ENCODE measurements at regions not wholly inside any gene's neighbourhood (a gene's known extent, or its start where the extent isn't known, plus 50 kb on each side); places are given as distances from the start of the nearest gene placed in this dataset.

- Histone ChIP-seq H3K23me2 (ENCODE audit: low read depth, low read length) (peaks cover 2% of the 10 kb centered on the region; the same call in 1 of the 2 replicates), H4K20me1 (replicated peaks in 1 of 2; ENCODE audit: control insufficient read depth in 1 of 2, insufficient read depth in 2 of 2, low read length in 2 of 2) (no peaks in the 10 kb centered on the region), H2AK5ac (ENCODE audit: low read depth, low read length) (no peak overlapping the region), H2BK120ac (replicated peaks; ENCODE audit: low read depth, low read length) (no peak overlapping the region), H4K91ac (replicated peaks; ENCODE audit: insufficient read length, low read length) (no peak overlapping the region), H4K8ac (ENCODE audit: extremely low read depth, insufficient read depth, low read length) (no peak overlapping the region), H3K18ac (ENCODE audit: extremely low read depth, low read length) (no peak overlapping the region), H2BK20ac (ENCODE audit: low read length) (no peak overlapping the region), H2BK15ac (ENCODE audit: low read length) (no peak overlapping the region), H3K4me3 (ENCODE audit: extremely low read depth in 1 of 4, insufficient read depth in 2 of 4, low read depth in 3 of 4, low read length in 4 of 4) (no peak overlapping the region), H3K4ac (replicated peaks; ENCODE audit: insufficient read length, low read depth, low read length) (no peak overlapping the region), H3K9ac (replicated peaks in 1 of 4; ENCODE audit: extremely low read depth in 1 of 4, low read depth in 3 of 4, low read length in 3 of 4) (no peak overlapping the region), H2AFZ (ENCODE audit: low read length) (no peak overlapping the region), H3K4me1 (replicated peaks in 1 of 4; ENCODE audit: control insufficient read depth in 3 of 4, insufficient read depth in 4 of 4, low read length in 3 of 4) (no peaks in the 10 kb centered on the region), H3K36me3 (ENCODE audit: control insufficient read depth in 2 of 4, insufficient read depth in 4 of 4, low read length in 3 of 4) (no peaks in the 10 kb centered on the region), H3K27ac (ENCODE audit: low read depth, low read length) (no peak overlapping the region), H2BK12ac (ENCODE audit: low read depth, low read length) (no peak overlapping the region), H4K5ac (ENCODE audit: insufficient read length, low read depth, low read length) (no peak overlapping the region), H3K9me3 (ENCODE audit: insufficient read depth in 2 of 2, low read depth in 1 of 2, low read length in 1 of 2) (no peaks in the 10 kb centered on the region), H3K14ac (ENCODE audit: insufficient read length) (no peak overlapping the region), H3K27me3 (replicated peaks in 1 of 4; ENCODE audit: control insufficient read depth in 3 of 4, extremely low read depth in 1 of 4, insufficient read depth in 3 of 4, low read length in 3 of 4) (no peaks in the 10 kb centered on the region), H3K79me1 (ENCODE audit: low read depth, low read length) (no peaks in the 10 kb centered on the region), H3K56ac (replicated peaks; ENCODE audit: insufficient read length, low read depth, low read length) (no peak overlapping the region), H3K23ac (ENCODE audit: insufficient read length) (no peak overlapping the region), H3K79me2 (ENCODE audit: control insufficient read depth in 1 of 2, insufficient read depth in 2 of 2, low read length in 2 of 2) (no peaks in the 10 kb centered on the region), H3K4me2 (ENCODE audit: insufficient read depth in 1 of 2, low read depth in 2 of 2, low read length in 2 of 2) (no peak overlapping the region), H2BK5ac (ENCODE audit: low read depth, low read length) (no peak overlapping the region)
- TF ChIP-seq RNF2 (IDR thresholded peaks at IDR 0.05; ENCODE audit: borderline replicate concordance, low read depth, low read length, missing control alignments, poor library complexity, severe bottlenecking) (no peak), KDM1A (IDR thresholded peaks at IDR 0.05; ENCODE audit: borderline replicate concordance, low read length) (no peak), ASH2L (IDR thresholded peaks at IDR 0.05; ENCODE audit: low read length) (no peak)
- DNase-seq (ENCODE audit: low read depth in 1 of 2, low spot score in 2 of 2), result no peak
- WGBS, 2 experiments (ENCODE audit: extremely low coverage in 1 of 2, insufficient coverage in 1 of 2, insufficient read length in 1 of 2, insufficient replicate concordance in 2 of 2, low coverage in 1 of 2, low lambda C conversion rate in 2 of 2, missing lambda C conversion rate in 1 of 2), result 43% methylated on average over 2 of the region's 2 CpGs; no CpG with 5 or more reads in 1 of the 2 experiments
- POLR2A ChIA-PET (ENCODE audit: partially characterized antibody), result no interaction called here
- CTCF ChIA-PET (ENCODE audit: partially characterized antibody), result interaction anchor here (0.9 to 2.7 kb wide), 3 partner anchors 12 to 86 kb away, joined by 3 to 7 read pairs (median 3); no protein-coding TSS in a partner anchor
- no peak for FAIRE-seq
Observed at GRCh38 chr2:36058953-36059352, 296.6 kb upstream of the CRIM1 start.

All from H1 (cell line).